ENCODE measurements at regions not wholly inside any gene's neighbourhood (a gene's known extent, or its start where the extent isn't known, plus 50 kb on each side); places are given as distances from the start of the nearest gene placed in this dataset.

GRCh38 chr11:130997278-130997677, 81.0 kb upstream of the SNX19 start:
- peaks cover 6% of the 10 kb centered on the region; the same call in 1 of the 2 replicates for H3K9me3 ChIP-seq (ENCODE audit: control insufficient read depth, insufficient read depth, low read depth, low read length)
- ChIA-PET CTCF (no interaction called here), POLR2A (no interaction called here)
- H3K27ac ChIP-seq (ENCODE audit: low read length): no peak overlapping the region
- ATAC-seq: no peak
- H3K27me3 ChIP-seq (ENCODE audit: control insufficient read depth, insufficient read depth, low read length): no peaks in the 10 kb centered on the region
- intact Hi-C loops (cut with micrococcal nuclease; ENCODE audit: unreplicated experiment) (no loop called here), in situ Hi-C loops (cut with HindIII; ENCODE audit: low pct_unique_long_range_greater_than_20kb, low sequenced_read_pairs) (no loop called here)
- DNase-seq (ENCODE audit: low read depth, low spot score): no peak
- H3K4me1 ChIP-seq (ENCODE audit: control insufficient read depth, insufficient read depth, low read length): peaks cover 2% of the 10 kb centered on the region; the same call in 1 of the 2 replicates
- no peaks in the 10 kb centered on the region for H3K36me3 ChIP-seq (ENCODE audit: control insufficient read depth, insufficient read depth, low read length)
- no peak overlapping the region for H3K4me3 ChIP-seq (ENCODE audit: low read depth in 2 of 2, low read length in 2 of 2)
- TF ChIP-seq CTCF (IDR thresholded peaks at IDR 0.05): no peak
- no peak for TF ChIP-seq REST (IDR thresholded peaks at IDR 0.05; ENCODE audit: insufficient read depth in 1 of 2, low read depth in 2 of 2, low read length in 1 of 2)
- TF ChIP-seq SIN3A (IDR thresholded peaks at IDR 0.05; ENCODE audit: borderline replicate concordance, insufficient read depth, low read depth, low read length): no peak
- no peak for TF ChIP-seq POLR2AphosphoS5 (IDR thresholded peaks at IDR 0.05; ENCODE audit: low read depth, low read length)
- TF ChIP-seq TCF7L2 (IDR thresholded peaks at IDR 0.05; ENCODE audit: low read depth, low read length): no peak
- BruUV-seq (replicated peaks): no TSS peak

- Histone ChIP-seq H3K27ac (ENCODE audit: low read length) (no peak overlapping the region), H3K27me3 (ENCODE audit: control insufficient read depth, insufficient read depth, low read length) (no peaks in the 10 kb centered on the region), H3K36me3 (ENCODE audit: control insufficient read depth, insufficient read depth, low read length) (no peaks in the 10 kb centered on the region), H3K4me3 (ENCODE audit: low read depth in 2 of 2, low read length in 2 of 2) (no peak overlapping the region), H3K4me1 (ENCODE audit: control insufficient read depth, insufficient read depth, low read length) (peaks cover 2% of the 10 kb centered on the region; the same call in 1 of the 2 replicates), H3K9me3 (ENCODE audit: control insufficient read depth, insufficient read depth, low read depth, low read length) (peaks cover 6% of the 10 kb centered on the region; the same call in 1 of the 2 replicates)
- ChIA-PET CTCF (no interaction called here), POLR2A (no interaction called here)
- ATAC-seq: no peak
- intact Hi-C loops (cut with micrococcal nuclease; ENCODE audit: unreplicated experiment): no loop called here
- in situ Hi-C loops (cut with HindIII; ENCODE audit: low pct_unique_long_range_greater_than_20kb, low sequenced_read_pairs): no loop called here
- no peak for DNase-seq (ENCODE audit: low read depth, low spot score)
- no peak for TF ChIP-seq CTCF (IDR thresholded peaks at IDR 0.05)
- no TSS peak for BruUV-seq (replicated peaks)
Measured at GRCh38 chr11:130999086-130999485, 82.8 kb upstream of the SNX19 start.
